ENCODE measurements at regions not wholly inside any gene's neighbourhood (a gene's known extent, or its start where the extent isn't known, plus 50 kb on each side); places are given as distances from the start of the nearest gene placed in this dataset.

DNA sequence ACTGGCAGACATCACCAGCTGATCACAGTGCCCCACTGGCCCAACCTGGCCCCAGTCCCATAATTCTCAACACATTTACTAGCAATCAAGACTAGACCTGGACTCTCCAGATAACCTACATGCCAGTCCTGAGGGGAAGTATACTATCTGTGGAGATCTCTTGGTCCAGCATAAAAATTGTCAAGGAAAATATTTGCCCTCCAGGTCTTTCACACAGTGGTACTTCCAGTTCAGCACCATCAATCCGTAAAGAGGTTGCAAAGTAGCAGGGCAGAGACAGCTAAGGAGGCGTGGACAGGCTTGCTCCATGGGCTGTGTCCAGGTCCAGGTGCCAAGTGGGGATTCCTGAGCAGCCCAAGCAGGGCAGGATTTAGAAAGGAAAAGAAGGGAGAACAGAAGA is 143.6 kb upstream of the BACE2 start:
- no CpG with 5 or more reads among the region's 2 CpGs for whole genome bisulfite sequencing (ENCODE audit: extremely low coverage, insufficient read length, low lambda C conversion rate)
- no peak overlapping the region for H4K5ac ChIP-seq (ENCODE audit: insufficient read length, low read depth, low read length)
- no peak overlapping the region for H2AFZ ChIP-seq (ENCODE audit: low read length)

More for the DNA sequence above, 143.6 kb upstream of the BACE2 start:
- no peak overlapping the region for H2BK120ac ChIP-seq (ENCODE audit: low read depth, low read length, poor library complexity, severe bottlenecking)
- H3K23ac ChIP-seq (ENCODE audit: insufficient read length, low read depth, low read length): no peak overlapping the region
- no peaks in the 10 kb centered on the region; a peak in 1 of 4 replicates for H3K4me1 Mint-ChIP-seq
- no peaks in the 10 kb centered on the region for H3K79me2 ChIP-seq (ENCODE audit: insufficient read depth, low read length)
- H3K79me1 ChIP-seq (ENCODE audit: insufficient read depth, low read depth, low read length, poor library complexity, severe bottlenecking): no peaks in the 10 kb centered on the region
- H3K14ac ChIP-seq (ENCODE audit: insufficient read depth, low read length): no peak overlapping the region
- H2BK15ac ChIP-seq (ENCODE audit: low read depth, low read length): no peak overlapping the region
- 0 out of 5 replicates have a peak, but pooled peaks cover 0 to 2% of the 10 kb centered on the region in 2 experiments for H3K9me3 Mint-ChIP-seq
- H3K27ac Mint-ChIP-seq: no peak overlapping the region
- H3K4me1 ChIP-seq (ENCODE audit: insufficient read depth, low read length): no peaks in the 10 kb centered on the region
- no peak overlapping the region for H2BK5ac ChIP-seq (ENCODE audit: insufficient read length, low read length)
- no peak overlapping the region for H3K4me3 Mint-ChIP-seq
- no peaks in the 10 kb centered on the region; a peak in 1 of 7 replicates for H3K36me3 Mint-ChIP-seq (ENCODE audit: insufficient read depth in 1 of 3, low read depth in 3 of 3)
- H3K27ac ChIP-seq (ENCODE audit: insufficient read length, low read depth, low read length): no peak overlapping the region
- no peak overlapping the region for H2AK5ac ChIP-seq (ENCODE audit: insufficient read length, low read length)
- no peak overlapping the region for H2BK20ac ChIP-seq (ENCODE audit: low read depth, low read length, poor library complexity, severe bottlenecking)
- no peak overlapping the region for H4K8ac ChIP-seq (replicated peaks; ENCODE audit: insufficient read length, low read depth, low read length)
- H3K4me2 ChIP-seq (ENCODE audit: insufficient read depth, insufficient read length, low read length): no peak overlapping the region
- no peak overlapping the region for H2BK12ac ChIP-seq (ENCODE audit: insufficient read length, low read depth, low read length)
- no peaks in the 10 kb centered on the region for H3K9me3 ChIP-seq (ENCODE audit: control insufficient read depth, low read depth, low read length)
- no peak overlapping the region for H3K4ac ChIP-seq (ENCODE audit: low read depth, low read length)
- no peak overlapping the region for H4K91ac ChIP-seq (ENCODE audit: insufficient read length, low read depth, low read length)
- H3T11ph ChIP-seq (ENCODE audit: low read length): no peak overlapping the region
- no peaks in the 10 kb centered on the region; the same call in 1 of the 2 replicates for H3K27me3 Mint-ChIP-seq (ENCODE audit: low read depth)
- no peak overlapping the region for H3K56ac ChIP-seq (ENCODE audit: insufficient read length, low read depth, low read length)
- TF ChIP-seq CTCF (conservative IDR thresholded peaks at IDR 0.05): no peak
- H3K18ac ChIP-seq (ENCODE audit: insufficient read length, low read depth, low read length): no peak overlapping the region
- no peaks in the 10 kb centered on the region for H4K20me1 ChIP-seq (ENCODE audit: control insufficient read depth, insufficient read depth, insufficient read length)
- H3K23me2 ChIP-seq (ENCODE audit: insufficient read length, low read depth, low read length, poor library complexity, severe bottlenecking): no peaks in the 10 kb centered on the region
- no peaks in the 10 kb centered on the region for H3K27me3 ChIP-seq (ENCODE audit: insufficient read depth, low read length)
- DNase-seq: no peak
- no peak overlapping the region for H3K9ac ChIP-seq (ENCODE audit: extremely low read depth, insufficient read length, low read length)

Data from H9 (cell line).